Fibroblast of pulmonary artery (primary cell): ENCODE measurements at regions not wholly inside any gene's neighbourhood (a gene's known extent, or its start where the extent isn't known, plus 50 kb on each side); places are given as distances from the start of the nearest gene placed in this dataset.

Experiments used
- DNase-seq: peaks from one replicate; pipeline ENCODE4 v3.0.0-alpha.2; 2010; ENCODE audit warnings: low read depth
- H3K4me3 ChIP-seq: replicated peaks from 2 replicates; pipeline ENCODE4 v1.5.1; 2011; ENCODE audit warnings: low read depth, mild to moderate bottlenecking, control low read depth, low read length, moderate library complexity
- TF ChIP-seq, protein P1 (sequence below): IDR thresholded peaks from 2 replicates; pipeline ENCODE4 v1.5.1; 2011; ENCODE audit warnings: mild to moderate bottlenecking, control low read depth, low read length, inconsistent platforms; ENCODE audit errors: missing control alignments

GRCh38 chr5:158174026-158174425 lies 315.1 kb upstream of the CLINT1 start:
- no peak for DNase-seq
- TF ChIP-seq, protein P1, sequence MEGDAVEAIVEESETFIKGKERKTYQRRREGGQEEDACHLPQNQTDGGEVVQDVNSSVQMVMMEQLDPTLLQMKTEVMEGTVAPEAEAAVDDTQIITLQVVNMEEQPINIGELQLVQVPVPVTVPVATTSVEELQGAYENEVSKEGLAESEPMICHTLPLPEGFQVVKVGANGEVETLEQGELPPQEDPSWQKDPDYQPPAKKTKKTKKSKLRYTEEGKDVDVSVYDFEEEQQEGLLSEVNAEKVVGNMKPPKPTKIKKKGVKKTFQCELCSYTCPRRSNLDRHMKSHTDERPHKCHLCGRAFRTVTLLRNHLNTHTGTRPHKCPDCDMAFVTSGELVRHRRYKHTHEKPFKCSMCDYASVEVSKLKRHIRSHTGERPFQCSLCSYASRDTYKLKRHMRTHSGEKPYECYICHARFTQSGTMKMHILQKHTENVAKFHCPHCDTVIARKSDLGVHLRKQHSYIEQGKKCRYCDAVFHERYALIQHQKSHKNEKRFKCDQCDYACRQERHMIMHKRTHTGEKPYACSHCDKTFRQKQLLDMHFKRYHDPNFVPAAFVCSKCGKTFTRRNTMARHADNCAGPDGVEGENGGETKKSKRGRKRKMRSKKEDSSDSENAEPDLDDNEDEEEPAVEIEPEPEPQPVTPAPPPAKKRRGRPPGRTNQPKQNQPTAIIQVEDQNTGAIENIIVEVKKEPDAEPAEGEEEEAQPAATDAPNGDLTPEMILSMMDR: no peak
- H3K4me3 ChIP-seq: no peak overlapping the region

GRCh38 chr5:158172005-158172404 lies 313.1 kb upstream of the CLINT1 start:
- H3K4me3 ChIP-seq: no peak overlapping the region
- DNase-seq: no peak
- TF ChIP-seq, protein P1: no peak

DNA sequence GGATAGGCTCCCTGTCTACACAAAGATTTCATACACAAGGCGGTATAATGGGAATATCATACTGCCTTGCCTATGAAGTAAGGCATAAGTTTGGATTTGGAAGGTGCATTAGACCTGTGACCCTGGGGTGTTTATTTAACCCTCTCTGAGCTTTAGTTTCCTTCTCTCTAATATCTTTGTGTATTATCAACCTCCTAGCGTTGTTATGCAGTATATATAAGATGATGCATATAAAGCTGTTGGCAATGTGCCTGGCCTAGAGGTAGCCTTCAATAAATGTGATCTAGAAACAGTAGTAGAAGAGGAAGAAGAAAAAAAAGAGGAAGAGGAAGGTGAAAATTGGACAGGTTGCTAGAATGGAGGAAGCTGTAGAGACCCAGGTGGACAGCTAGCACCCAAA lies 311.6 kb upstream of the CLINT1 start:
- TF ChIP-seq, protein P1: no peak
- no peak for DNase-seq
- no peak overlapping the region for H3K4me3 ChIP-seq

- no peak overlapping the region for H3K4me3 ChIP-seq
- TF ChIP-seq, protein P1: no peak
- DNase-seq: no peak
These were observed 311.1 kb upstream of the CLINT1 start for GRCh38 chr5:158170060-158170459.

DNA sequence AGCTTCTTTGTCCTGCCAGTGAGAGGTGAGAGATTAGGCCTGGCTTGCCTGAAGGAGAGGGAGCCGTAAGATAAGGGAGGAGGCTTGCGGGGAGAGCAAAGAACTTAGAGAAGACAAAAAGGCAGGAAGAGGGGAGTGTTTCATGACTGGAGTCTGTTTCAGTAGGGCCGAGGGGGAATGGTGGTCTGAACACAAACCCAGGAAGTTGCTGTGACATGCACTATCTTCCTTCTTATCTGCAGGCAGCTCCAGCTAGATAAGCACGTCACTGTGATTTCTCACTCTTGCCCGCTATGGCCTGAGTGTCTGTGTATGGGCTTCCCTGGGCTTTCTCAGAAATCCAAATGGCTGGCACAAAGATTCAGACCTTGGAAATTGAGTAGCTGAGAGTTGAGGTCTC lies 307.5 kb upstream of the CLINT1 start:
- no peak overlapping the region for H3K4me3 ChIP-seq
- DNase-seq: no peak
- TF ChIP-seq, protein P1: no peak

DNA sequence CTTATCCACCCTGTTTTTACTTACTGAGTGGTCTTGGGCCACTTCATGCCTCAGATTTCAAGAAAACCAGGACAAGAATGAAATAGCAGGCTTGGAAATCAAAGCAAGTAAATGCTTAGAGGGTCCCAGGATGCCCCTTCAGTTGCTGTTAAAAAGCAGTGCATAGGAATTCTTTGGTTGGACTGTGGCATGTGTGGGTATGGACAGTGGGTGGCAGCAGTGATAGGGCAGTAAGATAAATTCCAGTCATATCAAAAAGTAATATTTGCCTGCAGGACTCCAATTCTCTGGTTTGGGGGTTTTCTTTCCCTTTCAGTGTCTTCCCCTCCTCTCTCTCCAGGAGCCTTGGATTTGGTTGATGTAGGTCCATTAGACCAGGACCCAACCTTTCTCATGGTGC lies 306.7 kb upstream of the CLINT1 start:
- DNase-seq: no peak
- no peak overlapping the region for H3K4me3 ChIP-seq
- TF ChIP-seq, protein P1: no peak

- TF ChIP-seq, protein P1: no peak
- no peak for DNase-seq
- no peak overlapping the region for H3K4me3 ChIP-seq
These were observed 305.5 kb upstream of the CLINT1 start for GRCh38 chr5:158164296-158165047.
